ENCODE measurements at regions not wholly inside any gene's neighbourhood (a gene's known extent, or its start where the extent isn't known, plus 50 kb on each side); places are given as distances from the start of the nearest gene placed in this dataset.

GRCh38 chr3:69438476-69438875 lies 52.6 kb upstream of the FRMD4B start:
- TF ChIP-seq CTCF (conservative IDR thresholded peaks at IDR 0.05) (no peak), EZH2 (IDR thresholded peaks at IDR 0.05; ENCODE audit: low read depth) (no peak)
